ENCODE measurements at regions not wholly inside any gene's neighbourhood (a gene's known extent, or its start where the extent isn't known, plus 50 kb on each side); places are given as distances from the start of the nearest gene placed in this dataset.

- no peak for DNase-seq
Observed at GRCh38 chr13:109669956-109670355, 116.4 kb downstream of the IRS2 start.

GRCh38 chr13:109669234-109669612 lies 117.2 kb downstream of the IRS2 start:
- DNase-seq: no peak

GRCh38 chr13:109668433-109669233 lies 117.8 kb downstream of the IRS2 start:
- no peak for DNase-seq

- DNase-seq: no peak
Observed at GRCh38 chr13:109667807-109668291, 118.5 kb downstream of the IRS2 start.

GRCh38 chr13:109667056-109667455 lies 119.3 kb downstream of the IRS2 start:
- no peak for DNase-seq

GRCh38 chr13:109666656-109667055 lies 119.7 kb downstream of the IRS2 start:
- DNase-seq: no peak

GRCh38 chr13:109665781-109666249 lies 120.6 kb downstream of the IRS2 start:
- DNase-seq: no peak

GRCh38 chr13:109665240-109665639 lies 121.1 kb downstream of the IRS2 start:
- no peak for DNase-seq

GRCh38 chr13:109657395-109657794 lies 129.0 kb downstream of the IRS2 start:
- no peak for DNase-seq

GRCh38 chr13:109656206-109656605 lies 130.2 kb downstream of the IRS2 start:
- no peak for DNase-seq

- DNase-seq: no peak
Observed at GRCh38 chr13:109655611-109656010, 130.8 kb downstream of the IRS2 start.

GRCh38 chr13:109655206-109655600 lies 131.2 kb downstream of the IRS2 start:
- DNase-seq: no peak

- no peak for DNase-seq
Observed at GRCh38 chr13:109654341-109655205, 131.8 kb downstream of the IRS2 start.

- no peak for DNase-seq
Observed at GRCh38 chr13:109652531-109652930, 133.9 kb downstream of the IRS2 start.

- DNase-seq: no peak
Observed at GRCh38 chr13:109651854-109652253, 134.5 kb downstream of the IRS2 start.

- no peak for DNase-seq
Observed at GRCh38 chr13:109651311-109651710, 135.1 kb downstream of the IRS2 start.

- no peak for DNase-seq
Observed at GRCh38 chr13:109650861-109651260, 135.5 kb downstream of the IRS2 start.

GRCh38 chr13:109649713-109650112 lies 136.7 kb downstream of the IRS2 start:
- no peak for DNase-seq

GRCh38 chr13:109647699-109648098 lies 138.7 kb downstream of the IRS2 start:
- no peak for DNase-seq

GRCh38 chr13:109647053-109647452 lies 139.3 kb downstream of the IRS2 start:
- DNase-seq: no peak

- DNase-seq: no peak
Observed at GRCh38 chr13:109646423-109646822, 140.0 kb downstream of the IRS2 start.

- no peak for DNase-seq
Observed at GRCh38 chr13:109645831-109646230, 140.6 kb downstream of the IRS2 start.

- no peak for DNase-seq
Observed at GRCh38 chr13:109644956-109645355, 141.4 kb downstream of the IRS2 start.
